Mesendoderm (in vitro differentiated cells): ENCODE measurements at regions not wholly inside any gene's neighbourhood (a gene's known extent, or its start where the extent isn't known, plus 50 kb on each side); places are given as distances from the start of the nearest gene placed in this dataset.
"Not testable (repeated sequence)": the region's sequence is repeated elsewhere in the genome, so short reads cannot be mapped to it uniquely, and the experiment has no call there.

Experiments used
- DNase-seq: peaks from one replicate; pipeline ENCODE4 v3.0.0; 2013
- H2AK5ac ChIP-seq: 2 replicates; pipeline ENCODE4 v1.6.1; 2013; ENCODE audit warnings: low read length, inconsistent platforms
- H2BK120ac ChIP-seq: 2 replicates; pipeline ENCODE4 v1.6.1; 2013; ENCODE audit warnings: low read depth, mild to moderate bottlenecking, low read length, moderate library complexity, mixed read lengths
- H2BK15ac ChIP-seq: replicated peaks from 2 replicates; pipeline ENCODE4 v1.6.1; 2013; ENCODE audit warnings: low read depth, mild to moderate bottlenecking, moderate library complexity
- H2BK5ac ChIP-seq: 2 replicates; pipeline ENCODE4 v1.6.1; 2013; ENCODE audit warnings: low read length, inconsistent platforms
- H3K18ac ChIP-seq: 2 replicates; pipeline ENCODE4 v1.6.1; 2013; ENCODE audit warnings: mild to moderate bottlenecking, low read length, mixed read lengths
- H3K23ac ChIP-seq: one replicate; pipeline ENCODE4 v1.6.1; 2013; ENCODE audit warnings: low read length
- H3K27ac ChIP-seq: 2 replicates; pipeline ENCODE4 v1.5.1; 2013; ENCODE audit warnings: low read depth, mild to moderate bottlenecking, inconsistent platforms, low read length, moderate library complexity
- H3K27me3 ChIP-seq: 2 replicates; pipeline ENCODE4 v1.6.1; 2013; ENCODE audit warnings: low read length, control low read depth, mild to moderate bottlenecking, inconsistent platforms; ENCODE audit not compliant: insufficient read depth, poor library complexity
- H3K36me3 ChIP-seq: 2 replicates; pipeline ENCODE4 v1.6.1; 2013; ENCODE audit warnings: low read length, inconsistent platforms; ENCODE audit not compliant: control insufficient read depth, insufficient read depth
- H3K4ac ChIP-seq: one replicate; pipeline ENCODE4 v1.6.1; 2013; ENCODE audit warnings: low read depth, mild to moderate bottlenecking, low read length, moderate library complexity
- H3K4me1 ChIP-seq: 2 replicates; pipeline ENCODE4 v1.6.1; 2013; ENCODE audit warnings: low read depth, low read length, inconsistent platforms; ENCODE audit not compliant: control insufficient read depth
- H3K4me2 ChIP-seq: 2 replicates; pipeline ENCODE4 v1.6.1; 2013; ENCODE audit warnings: low read length
- H3K4me3 ChIP-seq: 2 replicates; pipeline ENCODE4 v1.5.1; 2013; ENCODE audit warnings: mild to moderate bottlenecking, low read length
- H3K56ac ChIP-seq: one replicate; pipeline ENCODE4 v1.6.1; 2013; ENCODE audit warnings: low read length
- H3K79me1 ChIP-seq: 2 replicates; pipeline ENCODE4 v1.6.1; 2013; ENCODE audit warnings: low read length, inconsistent platforms
- H3K79me2 ChIP-seq: 2 replicates; pipeline ENCODE4 v1.6.1; 2013; ENCODE audit warnings: mild to moderate bottlenecking, low read length; ENCODE audit not compliant: control insufficient read depth, insufficient read depth
- H3K9ac ChIP-seq: 2 replicates; pipeline ENCODE4 v1.6.1; 2013; ENCODE audit warnings: low read length, inconsistent platforms
- H4K5ac ChIP-seq: one replicate; pipeline ENCODE4 v1.6.1; 2013; ENCODE audit warnings: low read length
- H4K8ac ChIP-seq: one replicate; pipeline ENCODE4 v1.6.1; 2013; ENCODE audit warnings: low read depth, mild to moderate bottlenecking, control low read depth, low read length, moderate library complexity
- WGBS: extraction: QIAGEN DNeasy Blood & Tissue Kit; methylation state at CpG from one replicate; pipeline ENCODE4 v1.1.7; 2013; ENCODE audit warnings: low lambda C conversion rate, missing lambda C conversion rate; ENCODE audit not compliant: insufficient coverage; ENCODE audit errors: extremely low coverage; 5-methylcytosine and 5-hydroxymethylcytosine counted together

GRCh38 chr1:68767941-68768340 is 271.1 kb upstream of the DEPDC1 start:
- Histone ChIP-seq H3K56ac (no peak overlapping the region), H2BK5ac (no peak overlapping the region), H3K23ac (no peak overlapping the region), H4K8ac (no peak overlapping the region), H3K27me3 (no peaks in the 10 kb centered on the region), H2BK120ac (no peak overlapping the region), H3K4me3 (no peak overlapping the region), H3K79me1 (no peaks in the 10 kb centered on the region), H3K27ac (no peak overlapping the region), H2AK5ac (no peak overlapping the region), H3K4me1 (no peaks in the 10 kb centered on the region), H3K4ac (no peak overlapping the region), H2BK15ac (no peak overlapping the region), H3K4me2 (no peak overlapping the region), H3K79me2 (no peaks in the 10 kb centered on the region), H3K9ac (no peak overlapping the region), H3K36me3 (no peaks in the 10 kb centered on the region), H3K18ac (no peak overlapping the region), H4K5ac (no peak overlapping the region)
- no CpG with 5 or more reads among the region's 1 CpG for WGBS
- no peak for DNase-seq

GRCh38 chr1:68770817-68771216 is 273.9 kb upstream of the DEPDC1 start:
- H3K4me3 ChIP-seq: no peak overlapping the region
- WGBS: no CpG with 5 or more reads among the region's 3 CpGs
- H4K5ac ChIP-seq: no peak overlapping the region
- H3K9ac ChIP-seq: no peak overlapping the region
- no peaks in the 10 kb centered on the region for H3K79me2 ChIP-seq
- no peak overlapping the region for H4K8ac ChIP-seq
- no peak overlapping the region for H3K4me2 ChIP-seq
- no peaks in the 10 kb centered on the region for H3K79me1 ChIP-seq
- H3K27ac ChIP-seq: no peak overlapping the region
- H2BK120ac ChIP-seq: no peak overlapping the region
- no peaks in the 10 kb centered on the region for H3K4me1 ChIP-seq
- no peaks in the 10 kb centered on the region for H3K36me3 ChIP-seq
- H3K4ac ChIP-seq: no peak overlapping the region
- no peak overlapping the region for H2BK15ac ChIP-seq
- H2BK5ac ChIP-seq: no peak overlapping the region
- no peak overlapping the region for H3K23ac ChIP-seq
- H3K27me3 ChIP-seq: no peaks in the 10 kb centered on the region
- no peak overlapping the region for H3K56ac ChIP-seq
- no peak overlapping the region for H2AK5ac ChIP-seq
- no peak for DNase-seq
- H3K18ac ChIP-seq: no peak overlapping the region

- DNase-seq: no peak
- Histone ChIP-seq H3K27ac (no peak overlapping the region), H2BK5ac (no peak overlapping the region), H2AK5ac (no peak overlapping the region), H3K27me3 (no peaks in the 10 kb centered on the region), H3K36me3 (no peaks in the 10 kb centered on the region), H3K4me2 (no peak overlapping the region), H3K4ac (no peak overlapping the region), H3K79me1 (no peaks in the 10 kb centered on the region), H3K18ac (no peak overlapping the region), H3K79me2 (no peaks in the 10 kb centered on the region), H3K4me3 (no peak overlapping the region), H2BK120ac (no peak overlapping the region), H3K9ac (no peak overlapping the region), H4K5ac (no peak overlapping the region), H3K56ac (no peak overlapping the region), H3K4me1 (no peaks in the 10 kb centered on the region), H3K23ac (no peak overlapping the region), H4K8ac (no peak overlapping the region), H2BK15ac (no peak overlapping the region)
- WGBS: no CpG with 5 or more reads among the region's 3 CpGs
Observed at GRCh38 chr1:68777851-68778250, 281.0 kb upstream of the DEPDC1 start.

- H3K23ac ChIP-seq, H3K4ac ChIP-seq, H3K9ac ChIP-seq, H3K4me2 ChIP-seq, H3K4me1 ChIP-seq, H4K5ac ChIP-seq, H3K79me1 ChIP-seq, H3K36me3 ChIP-seq, H2BK15ac ChIP-seq, H3K27me3 ChIP-seq, DNase-seq, H4K8ac ChIP-seq, H3K27ac ChIP-seq, H2AK5ac ChIP-seq, H3K56ac ChIP-seq, H2BK120ac ChIP-seq, H3K18ac ChIP-seq, H3K4me3 ChIP-seq, H3K79me2 ChIP-seq, H2BK5ac ChIP-seq: not testable (repeated sequence)
- no CpG with 5 or more reads among the region's 1 CpG for WGBS
Observed at GRCh38 chr1:68779841-68780240, 283.0 kb upstream of the DEPDC1 start.

- Histone ChIP-seq H3K23ac (no peak overlapping the region), H3K79me1 (no peaks in the 10 kb centered on the region), H3K36me3 (no peaks in the 10 kb centered on the region), H3K27me3 (no peaks in the 10 kb centered on the region), H2AK5ac (no peak overlapping the region), H3K4ac (no peak overlapping the region), H2BK120ac (no peak overlapping the region), H3K4me2 (no peak overlapping the region), H3K79me2 (no peaks in the 10 kb centered on the region), H3K56ac (no peak overlapping the region), H3K18ac (no peak overlapping the region), H2BK15ac (no peak overlapping the region), H2BK5ac (no peak overlapping the region), H4K5ac (no peak overlapping the region), H3K4me1 (no peaks in the 10 kb centered on the region), H3K9ac (no peak overlapping the region), H4K8ac (no peak overlapping the region), H3K4me3 (no peak overlapping the region), H3K27ac (no peak overlapping the region)
- no peak for DNase-seq
- no CpG with 5 or more reads among the region's 5 CpGs for WGBS
Observed at GRCh38 chr1:68780919-68781318, 284.0 kb upstream of the DEPDC1 start.

GRCh38 chr1:68782890-68783289 is 286.0 kb upstream of the DEPDC1 start:
- H3K18ac ChIP-seq: no peak overlapping the region
- no peaks in the 10 kb centered on the region for H3K36me3 ChIP-seq
- H3K4me3 ChIP-seq: no peak overlapping the region
- H3K4me2 ChIP-seq: no peak overlapping the region
- no peak for DNase-seq
- H3K79me1 ChIP-seq: no peaks in the 10 kb centered on the region
- no peak overlapping the region for H2BK120ac ChIP-seq
- H4K8ac ChIP-seq: no peak overlapping the region
- H2AK5ac ChIP-seq: no peak overlapping the region
- no peak overlapping the region for H4K5ac ChIP-seq
- no peak overlapping the region for H2BK5ac ChIP-seq
- H3K4ac ChIP-seq: no peak overlapping the region
- H3K4me1 ChIP-seq: no peaks in the 10 kb centered on the region
- H3K23ac ChIP-seq: no peak overlapping the region
- no peak overlapping the region for H2BK15ac ChIP-seq
- H3K9ac ChIP-seq: no peak overlapping the region
- no peaks in the 10 kb centered on the region for H3K79me2 ChIP-seq
- no peaks in the 10 kb centered on the region for H3K27me3 ChIP-seq
- no peak overlapping the region for H3K27ac ChIP-seq
- H3K56ac ChIP-seq: no peak overlapping the region
